ENCODE measurements at regions not wholly inside any gene's neighbourhood (a gene's known extent, or its start where the extent isn't known, plus 50 kb on each side); places are given as distances from the start of the nearest gene placed in this dataset.

- H3K4me3 ChIP-seq (ENCODE audit: low read length) = no peak overlapping the region
- TF ChIP-seq, protein P1, sequence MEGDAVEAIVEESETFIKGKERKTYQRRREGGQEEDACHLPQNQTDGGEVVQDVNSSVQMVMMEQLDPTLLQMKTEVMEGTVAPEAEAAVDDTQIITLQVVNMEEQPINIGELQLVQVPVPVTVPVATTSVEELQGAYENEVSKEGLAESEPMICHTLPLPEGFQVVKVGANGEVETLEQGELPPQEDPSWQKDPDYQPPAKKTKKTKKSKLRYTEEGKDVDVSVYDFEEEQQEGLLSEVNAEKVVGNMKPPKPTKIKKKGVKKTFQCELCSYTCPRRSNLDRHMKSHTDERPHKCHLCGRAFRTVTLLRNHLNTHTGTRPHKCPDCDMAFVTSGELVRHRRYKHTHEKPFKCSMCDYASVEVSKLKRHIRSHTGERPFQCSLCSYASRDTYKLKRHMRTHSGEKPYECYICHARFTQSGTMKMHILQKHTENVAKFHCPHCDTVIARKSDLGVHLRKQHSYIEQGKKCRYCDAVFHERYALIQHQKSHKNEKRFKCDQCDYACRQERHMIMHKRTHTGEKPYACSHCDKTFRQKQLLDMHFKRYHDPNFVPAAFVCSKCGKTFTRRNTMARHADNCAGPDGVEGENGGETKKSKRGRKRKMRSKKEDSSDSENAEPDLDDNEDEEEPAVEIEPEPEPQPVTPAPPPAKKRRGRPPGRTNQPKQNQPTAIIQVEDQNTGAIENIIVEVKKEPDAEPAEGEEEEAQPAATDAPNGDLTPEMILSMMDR (IDR thresholded peaks at IDR 0.05; ENCODE audit: insufficient read depth, low read depth, low read length, missing control alignments) = no peak
- DNase-seq (ENCODE audit: low read depth) = peak; percentile 27
These were observed 176.3 kb upstream of the LRP1B start for GRCh38 chr2:142307086-142307485.

GRCh38 chr2:142306131-142306530, 175.3 kb upstream of the LRP1B start:
- no peak for DNase-seq (ENCODE audit: low read depth)
- no peak overlapping the region for H3K4me3 ChIP-seq (ENCODE audit: low read length)
- TF ChIP-seq, protein P1 (IDR thresholded peaks at IDR 0.05; ENCODE audit: insufficient read depth, low read depth, low read length, missing control alignments) = no peak

DNA sequence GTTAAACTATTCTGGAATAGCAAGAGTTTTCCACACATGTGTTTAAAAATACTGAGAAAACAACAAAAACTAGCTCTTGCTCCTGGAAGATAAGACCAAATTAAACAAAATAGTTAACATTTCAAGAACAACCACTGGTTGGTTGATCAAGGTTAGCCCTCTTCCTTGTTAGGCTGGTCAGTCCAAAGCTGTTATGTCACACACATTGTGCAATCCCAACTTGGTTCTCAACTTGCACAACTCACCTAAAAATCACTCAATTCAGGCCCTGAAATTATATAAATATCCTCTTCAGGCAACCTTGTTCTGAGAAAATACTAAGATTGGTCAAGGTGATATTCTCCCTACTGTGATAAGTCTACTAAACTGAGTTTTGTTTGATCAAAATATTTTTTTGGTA, 169.7 kb upstream of the LRP1B start:
- DNase-seq (ENCODE audit: low read depth) = peak; percentile 62
- TF ChIP-seq, protein P1 (IDR thresholded peaks at IDR 0.05; ENCODE audit: insufficient read depth, low read depth, low read length, missing control alignments) = no peak
- H3K4me3 ChIP-seq (ENCODE audit: low read length) = no peak overlapping the region

- no peak overlapping the region for H3K4me3 ChIP-seq (ENCODE audit: low read length)
- TF ChIP-seq, protein P1 (IDR thresholded peaks at IDR 0.05; ENCODE audit: insufficient read depth, low read depth, low read length, missing control alignments) = no peak
- DNase-seq (ENCODE audit: low read depth) = peak; percentile 62
These were observed 168.2 kb upstream of the LRP1B start for GRCh38 chr2:142299021-142299420.

GRCh38 chr2:142294225-142294624, 163.4 kb upstream of the LRP1B start:
- H3K4me3 ChIP-seq (ENCODE audit: low read length) = no peak overlapping the region
- DNase-seq (ENCODE audit: low read depth) = no peak
- TF ChIP-seq, protein P1 (IDR thresholded peaks at IDR 0.05; ENCODE audit: insufficient read depth, low read depth, low read length, missing control alignments) = no peak

DNA sequence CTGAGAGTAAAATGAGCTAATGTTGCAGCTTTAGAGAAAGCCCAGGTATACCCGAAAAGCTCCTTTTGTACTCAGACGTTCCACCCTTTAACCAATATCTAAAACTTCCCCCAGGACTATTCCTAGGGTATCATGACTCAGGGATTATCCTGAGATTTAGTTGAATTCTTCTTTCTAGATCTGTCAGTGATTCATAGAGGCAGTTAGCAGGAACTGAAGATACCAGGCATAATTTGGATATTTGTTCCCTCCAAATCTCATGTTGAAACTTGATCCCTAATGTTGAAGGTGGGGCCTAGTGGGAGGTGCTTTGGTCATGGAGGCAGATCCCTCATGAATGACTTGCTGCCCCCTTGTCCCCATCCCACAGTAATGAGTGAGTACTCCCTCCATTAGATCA, 161.2 kb upstream of the LRP1B start:
- no peak overlapping the region for H3K4me3 ChIP-seq (ENCODE audit: low read length)
- TF ChIP-seq, protein P1 (IDR thresholded peaks at IDR 0.05; ENCODE audit: insufficient read depth, low read depth, low read length, missing control alignments) = no peak
- DNase-seq (ENCODE audit: low read depth) = peak; percentile 66

- TF ChIP-seq, protein P1 (IDR thresholded peaks at IDR 0.05; ENCODE audit: insufficient read depth, low read depth, low read length, missing control alignments) = no peak
- H3K4me3 ChIP-seq (ENCODE audit: low read length) = no peak overlapping the region
- DNase-seq (ENCODE audit: low read depth) = peak; percentile 60
These were observed 160.1 kb upstream of the LRP1B start for GRCh38 chr2:142290931-142291330.

Measured in epithelial cell of esophagus (primary cell).